Activated CD4-positive, CD25-positive, alpha-beta regulatory T cell treated with anti-CD3 and anti-CD28 coated beads, Interleukin-2, amount 50 U/mL, for 16 hours (primary cell): ENCODE measurements at regions not wholly inside any gene's neighbourhood (a gene's known extent, or its start where the extent isn't known, plus 50 kb on each side); places are given as distances from the start of the nearest gene placed in this dataset.

Experiments used
- DNase-seq: peaks from one replicate; pipeline ENCODE4 v3.0.0-alpha.2; 2020; ENCODE audit warnings: low read depth, low spot score

DNA sequence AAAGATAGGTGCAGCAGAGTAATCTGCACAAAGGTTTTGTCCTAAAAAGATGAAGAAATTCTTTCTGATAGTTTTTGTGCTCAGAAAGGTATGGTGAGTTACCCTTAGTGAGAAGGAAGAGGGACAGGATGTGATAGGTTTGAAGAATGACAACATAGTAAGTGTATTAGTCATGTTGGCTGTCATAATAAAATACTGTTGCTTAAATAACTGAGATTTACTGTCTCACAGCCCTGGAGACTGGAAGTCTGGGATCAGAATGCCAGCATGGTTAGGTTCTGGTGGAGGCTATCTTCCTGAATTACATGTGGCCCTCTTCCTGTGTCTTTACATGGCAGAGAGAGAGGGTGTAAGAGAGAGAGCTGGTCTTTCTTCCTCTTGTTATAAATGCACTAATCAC is 965.2 kb downstream of the TTLL7 start:
- no peak for DNase-seq

DNA sequence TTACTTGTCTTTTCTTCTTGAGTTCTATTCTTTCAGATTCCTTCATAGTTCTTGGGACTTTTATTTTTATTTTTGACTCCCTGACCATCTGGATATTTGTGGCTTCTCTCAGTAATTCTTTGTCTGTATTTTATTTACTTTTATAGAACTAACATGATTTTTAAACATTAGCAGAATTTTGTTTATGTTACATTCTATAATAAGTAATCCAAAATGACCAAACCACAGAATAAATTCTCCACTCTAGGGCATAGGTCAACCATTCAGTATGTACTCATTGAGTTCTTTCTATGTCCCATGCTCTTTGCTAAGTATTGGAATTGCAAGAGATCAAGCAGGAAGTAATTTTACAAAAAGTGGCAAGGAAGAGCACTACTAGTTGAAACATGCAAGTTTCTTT is 969.0 kb downstream of the TTLL7 start:
- DNase-seq, result no peak

DNA sequence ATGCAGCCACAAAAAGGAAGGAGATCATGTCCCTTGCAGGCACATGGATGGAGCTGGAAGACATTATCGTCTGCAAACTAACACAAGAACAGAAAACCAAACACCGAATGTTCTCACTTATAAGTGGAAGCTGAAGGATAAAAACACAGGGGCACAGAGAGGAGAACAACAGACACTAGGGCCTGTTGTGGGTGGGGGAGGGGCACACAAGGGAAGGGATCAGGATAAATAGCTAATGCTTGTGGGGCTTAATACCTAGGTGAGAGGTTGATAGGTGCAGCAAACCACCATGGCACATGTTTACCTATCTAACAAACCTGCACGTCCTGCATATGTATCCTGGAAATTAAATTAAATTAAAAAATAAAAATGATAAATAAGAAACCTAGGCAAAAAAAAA is 969.9 kb downstream of the TTLL7 start:
- DNase-seq, result no peak

DNA sequence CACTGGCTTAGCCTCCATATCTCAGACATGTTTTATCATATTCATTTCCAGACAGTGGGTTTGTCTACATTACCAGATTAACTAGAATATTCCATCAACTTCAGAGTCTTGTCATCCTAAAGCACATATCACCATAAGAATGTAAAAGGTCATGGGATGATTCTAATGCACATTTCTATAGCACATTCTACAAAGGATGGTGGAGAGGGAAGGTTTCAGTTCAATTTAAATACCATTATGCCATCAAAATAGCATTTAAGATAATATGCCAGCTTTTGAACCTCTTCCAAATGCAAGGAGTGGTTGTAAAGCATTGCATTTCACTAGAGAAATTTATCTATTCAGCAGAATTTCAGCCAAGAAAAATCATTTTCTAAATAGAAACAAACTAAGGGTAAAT is 970.5 kb downstream of the TTLL7 start:
- no peak for DNase-seq

DNA sequence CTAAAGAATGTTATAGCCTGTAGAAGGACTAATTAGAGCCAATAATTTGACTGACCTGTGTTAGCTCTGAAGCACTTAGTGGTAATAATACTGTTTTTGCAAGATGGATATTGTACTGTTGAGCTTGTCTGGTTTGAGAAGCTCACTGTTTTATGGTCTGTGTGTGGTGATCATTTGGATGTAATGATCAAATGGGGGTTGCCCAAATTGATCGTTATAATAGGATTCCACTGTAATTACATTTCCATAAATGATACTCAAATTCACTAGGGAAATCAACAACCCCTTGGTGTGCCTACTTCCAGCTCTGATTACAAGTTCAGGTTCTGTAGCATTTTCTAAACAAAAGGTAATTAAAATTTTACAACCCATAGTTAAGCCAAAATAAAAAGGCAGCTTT is 971.4 kb downstream of the TTLL7 start:
- no peak for DNase-seq

DNA sequence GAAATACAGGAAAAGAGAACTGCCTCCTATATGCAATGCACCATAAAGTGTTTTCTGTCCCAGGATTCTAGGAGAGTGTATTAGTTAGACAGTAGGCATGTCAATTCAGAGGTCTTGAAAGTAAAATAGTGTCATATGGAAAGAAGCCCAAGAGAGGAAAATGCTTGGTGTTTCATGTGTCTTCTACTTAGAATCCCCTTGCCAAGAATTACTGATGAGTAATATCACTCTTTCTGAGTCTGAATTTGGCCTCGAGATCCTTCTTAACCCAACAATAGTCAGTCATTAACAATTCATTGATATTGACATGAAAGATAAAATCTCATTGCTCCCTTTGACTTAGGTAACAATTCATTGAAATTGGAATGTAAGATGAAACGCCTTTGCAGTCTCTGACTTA is 972.2 kb downstream of the TTLL7 start:
- no peak for DNase-seq

DNA sequence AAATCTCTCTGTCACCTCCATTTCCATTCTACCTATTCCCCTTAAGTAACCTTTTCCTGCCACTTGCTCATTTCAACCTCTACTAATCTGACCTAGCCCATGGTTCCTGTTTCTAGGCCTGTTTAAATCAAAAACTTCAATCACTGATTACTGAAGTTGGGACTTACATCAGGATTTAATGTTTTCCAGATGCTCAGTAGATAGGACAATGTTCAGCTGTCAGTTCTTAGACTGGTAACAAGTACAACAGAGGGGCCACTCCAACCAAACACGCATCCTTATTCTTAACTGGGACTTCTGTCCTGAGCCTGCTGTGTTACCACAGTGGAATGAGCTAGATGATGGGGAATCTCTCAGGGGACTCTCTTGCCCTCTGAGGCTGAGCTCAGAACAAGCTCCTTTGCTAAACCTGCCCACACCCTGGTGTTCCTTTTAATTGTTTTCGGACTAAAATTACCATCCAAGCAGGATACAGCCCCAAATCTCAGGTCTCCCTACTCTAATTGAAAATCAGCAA is 974.6 kb downstream of the TTLL7 start:
- DNase-seq, result no peak

DNA sequence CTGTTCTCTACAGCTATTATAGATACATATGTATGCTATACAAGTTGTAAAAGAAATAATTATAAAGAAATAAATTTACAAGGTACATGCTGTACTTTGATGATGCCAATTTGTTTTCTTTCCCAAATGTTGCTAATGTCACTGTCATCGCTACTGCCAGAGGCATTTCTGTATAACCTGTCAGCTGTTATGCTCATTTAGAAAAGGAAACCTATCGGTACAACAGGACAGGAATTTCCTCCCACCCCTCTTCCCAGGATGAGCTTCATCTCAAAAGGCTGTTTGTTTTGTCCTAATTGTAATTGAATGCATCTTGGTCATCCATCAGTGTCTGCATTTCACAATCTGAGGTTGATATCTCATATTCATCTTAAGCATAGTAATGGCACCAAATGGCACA is 975.7 kb downstream of the TTLL7 start:
- no peak for DNase-seq

DNA sequence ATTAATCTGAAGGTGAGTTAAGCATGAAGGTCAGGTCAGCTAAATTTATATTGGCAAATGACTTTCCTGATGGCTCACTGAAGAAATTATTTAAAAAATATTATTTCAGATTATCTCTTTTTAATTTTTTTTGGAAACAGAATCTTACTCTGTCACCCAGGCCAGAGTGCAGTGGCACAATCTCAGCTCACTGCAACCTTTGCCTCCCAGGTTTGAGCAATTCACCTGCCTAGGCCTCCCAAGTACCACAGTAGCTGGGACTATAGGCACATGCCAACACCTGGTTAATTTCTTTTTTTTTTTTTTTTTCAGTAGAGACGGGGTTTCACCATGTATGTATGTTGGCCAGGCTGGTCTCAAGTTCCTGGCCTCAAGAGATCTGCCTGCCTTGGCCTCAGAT is 976.7 kb downstream of the TTLL7 start:
- DNase-seq, result no peak

DNA sequence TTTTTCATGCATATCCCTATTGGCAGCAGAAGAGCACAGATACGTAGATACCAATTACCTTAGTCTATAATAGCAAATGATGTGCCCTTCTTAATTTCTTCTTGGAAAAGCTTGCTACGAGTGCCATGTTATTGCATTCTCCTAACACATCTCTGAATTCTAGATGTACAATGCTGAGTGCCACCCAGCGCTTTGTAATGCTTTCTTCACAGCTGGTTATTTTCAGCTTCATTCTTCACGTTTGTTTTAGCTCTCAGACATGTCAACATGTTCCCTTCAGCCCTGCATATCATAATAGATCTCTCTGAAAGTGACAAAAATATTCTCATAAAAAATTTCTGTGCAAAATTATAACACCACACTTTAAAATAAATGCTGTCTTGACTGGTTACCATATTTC is 981.2 kb downstream of the TTLL7 start:
- no peak for DNase-seq

DNA sequence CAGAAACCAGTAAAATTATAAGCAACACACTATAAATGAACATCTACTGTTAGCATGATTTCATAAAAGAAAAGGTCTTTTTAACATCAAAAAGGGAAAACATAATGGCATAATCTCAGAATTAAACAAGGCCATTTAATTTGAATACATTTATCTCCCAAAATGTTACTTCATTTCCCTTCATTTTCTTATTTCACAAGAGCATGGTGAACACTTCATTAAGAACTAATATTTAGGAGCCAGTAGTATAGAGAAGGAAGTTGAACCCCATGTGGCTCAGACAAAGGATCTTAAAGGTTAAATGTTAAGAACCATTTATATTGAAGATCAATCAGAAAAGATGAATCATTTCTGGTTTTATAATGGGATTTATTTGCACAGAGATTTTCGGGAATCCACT is 981.7 kb downstream of the TTLL7 start:
- no peak for DNase-seq

DNA sequence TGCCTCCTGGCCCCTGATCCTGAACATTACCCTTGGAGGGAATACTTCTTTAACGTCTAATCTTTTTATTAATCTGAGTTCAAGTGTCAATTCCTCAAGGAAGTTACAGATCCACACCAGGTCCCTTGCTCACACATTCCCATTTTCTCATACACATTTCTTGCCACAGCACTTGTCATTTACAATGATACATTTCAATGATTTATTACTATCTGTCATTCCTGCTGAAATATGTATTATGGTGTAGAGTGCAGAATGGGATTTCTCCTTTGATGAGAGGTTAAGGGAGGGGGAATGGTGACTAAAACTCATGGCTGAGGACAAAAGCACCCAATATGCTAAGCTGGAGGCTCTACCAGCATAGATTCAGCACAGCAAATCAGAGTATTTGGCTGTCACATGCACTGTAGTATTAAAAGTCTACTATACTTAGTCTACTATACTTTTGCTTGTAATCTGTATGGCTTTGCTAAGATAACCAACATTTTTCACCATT is 982.5 kb downstream of the TTLL7 start:
- DNase-seq, result no peak

DNA sequence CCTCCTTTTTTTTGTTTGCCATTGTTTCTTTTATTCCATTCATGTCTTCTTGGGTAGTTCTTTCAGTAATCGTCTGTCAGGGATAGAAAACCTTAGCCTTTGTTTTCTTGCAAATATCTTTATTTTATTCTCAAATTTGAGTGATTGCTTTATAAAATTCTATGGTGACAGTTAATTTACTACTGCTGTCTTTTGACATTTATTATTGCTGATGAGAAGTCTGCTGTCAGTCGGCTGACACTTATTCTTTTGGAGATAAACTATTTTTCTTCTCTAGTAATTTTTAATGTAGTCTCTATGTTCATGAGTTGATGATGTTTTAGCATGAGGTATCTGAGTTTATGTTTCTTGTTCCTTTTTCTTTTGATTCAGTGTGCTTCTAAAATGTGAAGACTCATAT is 983.8 kb downstream of the TTLL7 start:
- no peak for DNase-seq

DNA sequence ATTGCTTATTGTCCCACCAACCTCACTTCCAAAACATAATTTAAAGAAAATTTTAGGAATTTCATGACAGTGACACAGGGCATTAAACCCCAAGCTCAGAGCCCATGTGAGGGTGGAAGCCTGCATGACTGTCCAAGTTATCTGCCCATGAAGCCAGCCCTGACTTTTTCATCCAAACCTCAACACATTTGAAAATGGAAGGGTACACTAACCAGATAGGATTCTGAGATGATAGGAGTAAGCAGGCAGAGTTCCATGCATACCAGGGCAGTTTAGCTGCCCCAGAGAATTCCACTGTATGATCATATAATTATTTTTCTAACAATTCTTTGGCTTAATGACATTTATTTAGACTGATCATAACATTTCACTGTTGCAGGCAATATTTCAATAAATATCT is 986.0 kb downstream of the TTLL7 start:
- DNase-seq, result no peak

DNA sequence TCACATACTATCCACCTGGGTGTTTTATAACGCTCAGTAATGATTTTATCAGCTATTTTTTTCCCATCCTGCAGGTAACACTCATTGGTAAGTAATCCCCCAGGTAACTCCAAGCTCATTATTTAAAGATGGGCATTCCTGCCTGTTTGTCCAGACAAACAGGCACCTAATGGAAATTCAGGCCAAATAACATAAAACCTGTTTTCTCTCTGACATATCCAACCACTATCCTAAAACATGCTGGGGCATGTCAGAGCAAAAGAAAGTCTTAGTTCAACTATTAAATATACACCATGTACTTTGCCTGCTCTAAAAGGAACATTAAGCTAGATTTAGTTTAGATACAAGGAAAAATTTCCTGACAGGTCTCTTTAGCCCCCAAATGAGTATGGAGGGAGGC is 987.7 kb downstream of the TTLL7 start:
- DNase-seq, result no peak

DNA sequence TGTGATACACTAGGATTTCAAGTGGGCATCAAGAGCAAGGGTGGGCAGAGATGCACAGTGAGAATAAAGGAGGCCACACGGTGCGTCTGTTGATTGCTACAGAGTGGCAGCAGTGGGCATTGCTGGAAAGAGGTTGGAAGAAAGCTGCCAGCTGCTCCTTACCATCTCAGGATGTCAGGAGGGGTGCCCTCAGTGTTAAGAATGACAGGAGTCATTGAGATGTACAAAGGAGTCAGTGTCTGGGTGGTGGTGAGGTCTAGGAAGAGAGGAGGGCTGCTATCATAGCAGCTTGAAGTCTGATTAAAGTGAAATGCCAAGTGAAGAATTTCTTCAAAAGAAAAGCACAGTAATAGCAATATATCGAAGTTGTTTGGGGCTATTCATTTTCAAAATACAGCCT is 992.7 kb downstream of the TTLL7 start:
- DNase-seq, result no peak

DNA sequence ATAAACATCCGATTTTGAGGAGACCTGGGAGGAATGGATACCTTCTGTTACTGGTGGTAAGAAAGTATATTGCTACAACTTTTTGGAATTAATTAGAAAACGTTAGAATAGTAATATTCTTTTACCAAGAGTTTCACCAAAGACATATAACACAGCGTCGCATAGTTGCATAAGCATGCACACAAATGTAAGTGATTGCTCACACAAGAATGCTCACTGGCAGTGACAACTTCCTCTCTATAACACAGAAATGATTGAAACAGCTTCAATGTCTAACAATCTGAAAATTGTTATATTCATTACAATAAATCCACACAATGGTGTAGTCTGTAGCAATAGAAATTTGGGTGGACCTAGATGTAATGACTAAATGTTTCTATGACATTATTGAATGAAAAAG is 998.6 kb downstream of the TTLL7 start:
- no peak for DNase-seq

DNA sequence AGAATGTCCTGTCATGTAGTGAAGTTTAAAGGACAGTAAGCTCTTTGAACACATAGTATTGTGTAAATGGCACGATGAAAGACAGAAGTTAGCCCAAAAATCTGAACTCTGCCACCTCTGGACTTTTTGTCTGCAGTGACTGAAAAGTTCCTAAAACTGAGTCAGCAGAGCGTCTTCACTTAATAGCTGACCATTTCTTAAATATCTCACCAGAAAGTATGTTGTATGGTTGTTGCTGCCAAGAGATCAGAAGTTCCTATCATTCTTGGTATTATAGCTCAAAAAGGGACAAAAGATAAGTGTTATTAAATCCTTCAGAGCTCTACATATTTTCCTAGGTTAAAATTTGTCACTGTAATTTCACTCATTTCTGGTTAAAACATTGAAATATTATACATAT is 1003.0 kb downstream of the TTLL7 start:
- no peak for DNase-seq

DNA sequence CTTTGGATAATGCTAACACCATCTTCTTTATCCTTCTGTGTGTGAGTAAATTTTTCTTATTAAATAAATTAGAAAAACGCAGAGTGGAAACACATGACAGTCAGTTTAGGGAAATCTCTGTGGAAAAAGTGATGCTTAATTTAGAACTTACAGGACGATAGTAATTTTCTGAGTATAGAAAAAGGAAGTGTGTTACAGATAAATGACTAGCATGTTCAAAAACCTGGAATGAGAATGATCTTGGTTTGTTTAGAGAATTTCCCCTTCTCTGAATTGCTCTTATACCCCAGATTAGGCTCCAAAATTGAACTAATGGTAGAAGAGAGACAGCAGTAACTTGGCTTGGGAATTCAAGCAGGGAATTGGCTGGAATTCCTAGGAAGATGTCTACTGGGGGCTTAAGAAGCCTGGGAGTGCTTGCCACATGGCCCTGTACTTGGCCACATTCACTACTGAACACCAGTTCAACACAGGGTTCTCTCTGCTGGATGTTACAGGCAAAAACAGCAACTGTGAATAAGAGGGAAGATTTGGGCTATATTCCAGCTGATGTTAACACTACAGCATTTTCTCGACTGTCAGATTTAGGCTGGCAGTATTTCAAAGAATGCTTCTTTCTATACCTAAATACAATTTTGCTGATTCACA is 1004.2 kb downstream of the TTLL7 start:
- no peak for DNase-seq

DNA sequence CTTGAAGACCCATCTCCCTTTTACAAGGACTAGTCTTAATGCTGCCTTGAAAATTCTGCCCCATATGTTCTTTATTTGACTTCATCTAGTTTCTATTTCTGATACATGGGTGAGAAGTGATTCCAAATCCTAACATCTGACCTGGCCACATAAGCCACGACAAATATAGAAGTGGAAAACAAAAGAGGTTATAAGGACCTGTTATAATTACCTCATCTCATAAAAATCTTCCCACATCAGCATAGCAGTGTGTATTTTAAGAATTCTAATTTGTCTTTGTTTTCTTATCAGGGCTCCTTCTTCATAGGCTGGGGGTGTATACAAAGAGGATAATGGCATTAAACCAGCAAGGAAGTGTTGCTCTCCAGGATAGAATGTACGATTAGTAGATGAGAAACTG is 1007.4 kb downstream of the TTLL7 start:
- no peak for DNase-seq

DNA sequence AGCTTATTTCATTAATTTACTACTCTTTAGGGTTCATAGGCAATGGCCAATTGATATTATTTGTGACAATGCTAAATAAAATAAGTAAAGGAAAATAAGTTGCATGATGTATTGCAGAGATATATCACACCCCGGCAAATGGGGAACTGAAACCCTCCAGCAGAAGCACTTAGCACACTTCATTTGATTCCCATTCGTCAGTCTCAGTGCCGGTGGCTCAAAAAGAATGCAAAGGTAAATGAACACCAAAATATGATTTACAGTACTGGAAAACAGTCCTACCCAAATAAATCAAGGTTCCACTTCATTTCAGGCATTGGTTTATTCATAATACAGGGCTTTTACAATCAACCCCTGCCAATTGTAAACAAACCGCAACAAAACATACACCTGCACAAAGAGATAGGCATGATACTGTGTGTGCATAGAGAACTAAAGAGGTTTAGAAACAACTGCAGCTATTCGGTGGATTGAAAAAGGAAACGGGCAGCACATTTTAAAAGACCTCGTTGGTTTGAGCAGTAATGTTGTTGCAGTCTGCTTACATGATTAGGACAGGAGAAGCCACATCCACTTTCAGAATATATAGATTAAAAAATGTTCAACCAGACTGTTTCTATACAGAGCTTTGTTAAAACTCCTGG is 1019.2 kb downstream of the TTLL7 start:
- no peak for DNase-seq

DNA sequence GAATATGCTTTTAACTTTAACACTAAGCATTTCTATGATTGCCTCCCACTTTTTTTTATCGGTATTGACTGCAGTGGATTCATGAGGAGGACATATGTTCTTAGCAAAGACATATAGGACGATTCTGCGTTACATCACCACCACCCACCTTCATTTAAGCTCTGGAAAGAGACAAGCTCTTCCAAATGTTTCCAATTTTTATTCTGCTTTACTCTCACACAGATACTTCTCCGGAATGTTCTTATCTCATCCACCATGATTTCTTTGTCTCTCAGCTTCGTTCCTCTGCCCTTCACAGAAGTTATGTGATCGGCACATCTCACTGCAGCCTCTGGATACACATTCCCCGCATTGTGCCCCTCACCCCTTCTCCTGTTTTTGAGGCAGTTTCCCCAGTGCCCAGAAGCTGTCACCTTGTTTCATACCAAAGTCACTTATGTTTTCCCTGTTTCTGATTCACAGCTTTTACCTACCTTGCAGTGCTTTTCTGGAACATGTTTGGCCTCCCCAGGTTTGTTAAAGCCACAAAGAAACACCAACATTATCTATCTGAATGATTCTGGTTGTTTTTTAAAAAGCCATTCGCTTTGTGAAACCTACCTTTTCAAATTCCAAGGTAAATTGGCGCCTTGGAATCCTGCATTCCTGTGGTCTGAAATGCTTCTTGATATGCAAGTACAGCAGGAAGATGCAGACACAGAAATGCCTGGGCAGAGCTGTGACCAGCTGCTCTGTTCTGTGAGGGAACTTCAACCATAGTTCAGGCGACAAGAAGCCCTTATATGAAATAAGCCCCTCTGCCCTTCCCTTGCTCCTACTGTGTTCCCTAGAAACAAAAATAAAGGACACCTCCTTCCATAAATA is 1020.2 kb downstream of the TTLL7 start:
- DNase-seq, result no peak
